Uterus (tissue), 2 donors: ENCODE measurements at regions not wholly inside any gene's neighbourhood (a gene's known extent, or its start where the extent isn't known, plus 50 kb on each side); places are given as distances from the start of the nearest gene placed in this dataset.

Experiments used
- POLR2A ChIP-seq, 2 donors: fragments of 450-650 bp; IDR thresholded peaks; one replicate each; pipeline ENCODE4 v1.6.1; 2016; ENCODE audit warnings: antibody characterized with exemption in 2 of 2, mild to moderate bottlenecking in 1 of 2, moderate library complexity in 1 of 2
- TF ChIP-seq, protein P1 (sequence below), 4 experiments: fragments of 200-600 bp in 2 of 4; fragments of 450-650 bp in 2 of 4; sonication (generic) in 2 of 4; IDR thresholded peaks; one replicate each; pipeline ENCODE4 v1.5.1; 2016 to 2019; ENCODE audit warnings: antibody characterized with exemption in 4 of 4, mild to moderate bottlenecking in 2 of 4, moderate library complexity in 1 of 4

DNA sequence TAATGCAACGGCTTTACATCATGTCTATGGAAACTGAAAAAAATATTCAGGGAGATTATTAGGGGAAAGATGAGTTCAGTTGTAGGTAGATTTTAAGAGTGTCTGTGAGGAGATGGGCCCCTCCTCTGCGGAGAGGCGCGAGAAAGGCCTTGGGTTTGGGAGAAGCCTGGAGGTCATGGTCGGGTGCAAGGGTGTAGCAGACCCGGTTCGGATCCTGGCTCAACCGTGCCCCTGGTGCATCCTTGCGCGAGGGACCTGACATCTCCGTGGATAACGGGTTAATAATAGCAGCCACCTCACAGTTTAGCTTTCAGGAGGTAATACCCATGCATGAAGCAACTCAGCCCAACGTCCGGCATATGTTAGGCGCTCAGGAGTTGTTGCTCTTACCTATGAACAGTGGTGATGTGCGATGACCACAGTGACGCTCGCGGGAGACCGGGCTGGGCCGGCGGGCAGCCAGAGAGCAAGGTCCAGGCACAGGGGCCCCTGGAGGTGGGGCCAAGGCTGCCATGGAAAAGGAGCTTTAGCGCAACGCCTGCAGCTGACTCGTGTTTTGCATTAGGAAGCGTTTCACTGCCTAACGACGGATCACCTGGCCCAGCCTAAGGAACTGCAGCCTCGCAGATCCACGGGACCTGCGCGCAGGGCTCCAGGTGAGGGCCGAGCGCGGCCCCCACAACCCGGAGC, 146.4 kb upstream of the ARID1B start:
- TF ChIP-seq, protein P1, sequence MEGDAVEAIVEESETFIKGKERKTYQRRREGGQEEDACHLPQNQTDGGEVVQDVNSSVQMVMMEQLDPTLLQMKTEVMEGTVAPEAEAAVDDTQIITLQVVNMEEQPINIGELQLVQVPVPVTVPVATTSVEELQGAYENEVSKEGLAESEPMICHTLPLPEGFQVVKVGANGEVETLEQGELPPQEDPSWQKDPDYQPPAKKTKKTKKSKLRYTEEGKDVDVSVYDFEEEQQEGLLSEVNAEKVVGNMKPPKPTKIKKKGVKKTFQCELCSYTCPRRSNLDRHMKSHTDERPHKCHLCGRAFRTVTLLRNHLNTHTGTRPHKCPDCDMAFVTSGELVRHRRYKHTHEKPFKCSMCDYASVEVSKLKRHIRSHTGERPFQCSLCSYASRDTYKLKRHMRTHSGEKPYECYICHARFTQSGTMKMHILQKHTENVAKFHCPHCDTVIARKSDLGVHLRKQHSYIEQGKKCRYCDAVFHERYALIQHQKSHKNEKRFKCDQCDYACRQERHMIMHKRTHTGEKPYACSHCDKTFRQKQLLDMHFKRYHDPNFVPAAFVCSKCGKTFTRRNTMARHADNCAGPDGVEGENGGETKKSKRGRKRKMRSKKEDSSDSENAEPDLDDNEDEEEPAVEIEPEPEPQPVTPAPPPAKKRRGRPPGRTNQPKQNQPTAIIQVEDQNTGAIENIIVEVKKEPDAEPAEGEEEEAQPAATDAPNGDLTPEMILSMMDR (IDR thresholded peaks at IDR 0.05) = no peak
- no peak for TF ChIP-seq POLR2A (IDR thresholded peaks at IDR 0.05)
